ENCODE measurements at regions not wholly inside any gene's neighbourhood (a gene's known extent, or its start where the extent isn't known, plus 50 kb on each side); places are given as distances from the start of the nearest gene placed in this dataset.
A peak's percentile ranks its signal among the peaks of the same experiment; 100 is the strongest.

DNA sequence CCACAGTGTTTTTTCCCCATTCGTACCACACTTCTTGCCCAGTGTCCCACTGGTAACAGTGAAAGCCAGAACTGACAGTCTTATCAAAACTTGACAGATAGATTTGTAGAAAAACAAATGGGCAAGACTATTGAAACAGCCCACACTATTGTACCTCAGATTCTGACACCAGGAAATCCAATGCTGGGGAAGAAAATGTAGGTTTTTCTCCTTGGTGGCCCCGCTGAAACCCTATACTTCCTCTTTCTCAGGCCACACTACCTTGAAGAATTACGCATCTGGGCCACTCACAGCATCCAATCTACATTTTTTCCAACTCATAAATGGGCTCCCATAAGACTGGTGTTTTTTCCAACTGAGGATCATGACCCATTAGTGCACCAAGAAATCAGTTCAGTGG, 90.9 kb upstream of the HDDC2 start:
- WGBS (ENCODE audit: extremely low coverage, insufficient coverage, low lambda C conversion rate): no CpG with 5 or more reads among the region's 3 CpGs
- H3K23ac ChIP-seq (ENCODE audit: low read length): no peak overlapping the region
- H3K79me2 ChIP-seq (ENCODE audit: control insufficient read depth, insufficient read depth, low read length): no peaks in the 10 kb centered on the region
- H2BK120ac ChIP-seq (ENCODE audit: low read depth, low read length): peak overlapping the region; percentile 49
- H3K4me1 ChIP-seq (ENCODE audit: control insufficient read depth, low read depth, low read length): peaks cover 2% of the 10 kb centered on the region
- peak overlapping the region; percentile 86 for H2BK15ac ChIP-seq (replicated peaks; ENCODE audit: low read depth)
- H3K36me3 ChIP-seq (ENCODE audit: control insufficient read depth, insufficient read depth, low read length): no peaks in the 10 kb centered on the region
- no peak overlapping the region for H3K4me2 ChIP-seq (ENCODE audit: low read length)
- DNase-seq: no peak
- H4K8ac ChIP-seq (ENCODE audit: low read depth, low read length): no peak overlapping the region
- no peak overlapping the region for H3K27ac ChIP-seq (ENCODE audit: low read depth, low read length)
- no peak overlapping the region for H4K5ac ChIP-seq (ENCODE audit: low read length)
- H3K79me1 ChIP-seq (ENCODE audit: low read length): no peaks in the 10 kb centered on the region
- no peak overlapping the region for H2BK5ac ChIP-seq (ENCODE audit: low read length)
- peak overlapping the region; percentile 15 for H3K56ac ChIP-seq (ENCODE audit: low read length)
- H3K27me3 ChIP-seq (ENCODE audit: insufficient read depth, low read length, poor library complexity): no peaks in the 10 kb centered on the region
- H3K4ac ChIP-seq (ENCODE audit: low read depth, low read length): no peak overlapping the region
- no peak overlapping the region for H3K18ac ChIP-seq (ENCODE audit: low read length)
- H3K4me3 ChIP-seq (ENCODE audit: low read length): no peak overlapping the region
- no peak overlapping the region for H3K9ac ChIP-seq (ENCODE audit: low read length)
- no peak overlapping the region for H2AK5ac ChIP-seq (ENCODE audit: low read length)

DNA sequence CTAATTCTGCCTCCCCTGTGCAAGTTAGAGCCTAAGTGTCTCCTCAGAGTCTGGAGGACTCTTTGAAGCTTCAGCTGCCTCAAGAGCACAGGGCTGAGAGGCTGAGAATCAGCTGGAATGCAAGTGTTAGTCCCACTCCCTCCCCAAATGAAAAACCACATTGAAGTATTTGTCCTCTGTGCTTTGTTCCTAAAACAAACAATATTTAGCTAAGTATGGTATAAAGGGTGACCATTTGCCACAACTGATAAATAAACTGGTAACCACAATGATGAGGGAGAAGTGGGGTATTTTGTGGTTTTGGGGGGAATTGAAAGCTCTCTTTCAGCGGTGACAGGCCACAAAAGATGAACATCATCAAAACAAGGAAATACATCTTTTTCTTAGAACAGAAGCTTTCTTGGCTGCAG, 91.7 kb upstream of the HDDC2 start:
- Histone ChIP-seq H3K36me3 (ENCODE audit: control insufficient read depth, insufficient read depth, low read length) (no peaks in the 10 kb centered on the region), H2AK5ac (ENCODE audit: low read length) (no peak overlapping the region), H2BK120ac (ENCODE audit: low read depth, low read length) (no peak overlapping the region), H3K79me2 (ENCODE audit: control insufficient read depth, insufficient read depth, low read length) (no peaks in the 10 kb centered on the region), H4K5ac (ENCODE audit: low read length) (no peak overlapping the region), H4K8ac (ENCODE audit: low read depth, low read length) (no peak overlapping the region), H3K23ac (ENCODE audit: low read length) (no peak overlapping the region), H2BK5ac (ENCODE audit: low read length) (no peak overlapping the region), H3K27me3 (ENCODE audit: insufficient read depth, low read length, poor library complexity) (no peaks in the 10 kb centered on the region), H2BK15ac (replicated peaks; ENCODE audit: low read depth) (no peak overlapping the region), H3K9ac (ENCODE audit: low read length) (no peak overlapping the region), H3K4me3 (ENCODE audit: low read length) (no peak overlapping the region), H3K27ac (ENCODE audit: low read depth, low read length) (no peak overlapping the region), H3K4me2 (ENCODE audit: low read length) (no peak overlapping the region), H3K18ac (ENCODE audit: low read length) (no peak overlapping the region), H3K4me1 (ENCODE audit: control insufficient read depth, low read depth, low read length) (peaks cover 2% of the 10 kb centered on the region), H3K56ac (ENCODE audit: low read length) (no peak overlapping the region), H3K4ac (ENCODE audit: low read depth, low read length) (no peak overlapping the region), H3K79me1 (ENCODE audit: low read length) (no peaks in the 10 kb centered on the region)
- no CpG with 5 or more reads among the region's 1 CpG for WGBS (ENCODE audit: extremely low coverage, insufficient coverage, low lambda C conversion rate)
- DNase-seq: no peak

DNA sequence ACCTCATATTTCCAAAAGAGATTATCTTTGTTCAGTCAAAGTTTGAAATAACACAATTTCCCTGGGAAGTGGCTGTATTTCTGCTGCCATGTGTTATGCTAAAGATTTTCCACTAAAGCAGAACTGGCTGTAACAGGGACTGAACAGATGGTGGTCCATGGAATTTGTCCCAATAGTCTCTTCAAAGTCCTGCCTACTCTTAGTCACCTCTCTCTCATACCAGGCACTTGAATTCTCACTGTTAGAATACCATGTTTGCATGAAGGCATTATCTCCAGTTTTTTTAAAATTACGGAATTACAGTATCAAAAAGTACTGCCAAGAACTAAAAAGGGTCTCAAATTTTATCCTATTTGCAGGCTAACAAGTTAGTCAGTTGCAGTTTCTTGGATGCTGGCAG, 105.0 kb upstream of the HDDC2 start:
- Histone ChIP-seq H3K4me2 (ENCODE audit: low read length) (no peak overlapping the region), H3K27ac (ENCODE audit: low read depth, low read length) (no peak overlapping the region), H3K27me3 (ENCODE audit: insufficient read depth, low read length, poor library complexity) (no peaks in the 10 kb centered on the region), H2AK5ac (ENCODE audit: low read length) (no peak overlapping the region), H2BK15ac (replicated peaks; ENCODE audit: low read depth) (no peak overlapping the region), H3K79me2 (ENCODE audit: control insufficient read depth, insufficient read depth, low read length) (no peaks in the 10 kb centered on the region), H3K4ac (ENCODE audit: low read depth, low read length) (no peak overlapping the region), H3K79me1 (ENCODE audit: low read length) (no peaks in the 10 kb centered on the region), H4K5ac (ENCODE audit: low read length) (no peak overlapping the region), H3K4me1 (ENCODE audit: control insufficient read depth, low read depth, low read length) (no peaks in the 10 kb centered on the region), H3K18ac (ENCODE audit: low read length) (no peak overlapping the region), H3K4me3 (ENCODE audit: low read length) (no peak overlapping the region), H2BK120ac (ENCODE audit: low read depth, low read length) (no peak overlapping the region), H3K23ac (ENCODE audit: low read length) (no peak overlapping the region), H2BK5ac (ENCODE audit: low read length) (no peak overlapping the region), H4K8ac (ENCODE audit: low read depth, low read length) (no peak overlapping the region), H3K36me3 (ENCODE audit: control insufficient read depth, insufficient read depth, low read length) (no peaks in the 10 kb centered on the region), H3K56ac (ENCODE audit: low read length) (no peak overlapping the region), H3K9ac (ENCODE audit: low read length) (no peak overlapping the region)
- no CpG with 5 or more reads among the region's 1 CpG for WGBS (ENCODE audit: extremely low coverage, insufficient coverage, low lambda C conversion rate)
- no peak for DNase-seq

DNA sequence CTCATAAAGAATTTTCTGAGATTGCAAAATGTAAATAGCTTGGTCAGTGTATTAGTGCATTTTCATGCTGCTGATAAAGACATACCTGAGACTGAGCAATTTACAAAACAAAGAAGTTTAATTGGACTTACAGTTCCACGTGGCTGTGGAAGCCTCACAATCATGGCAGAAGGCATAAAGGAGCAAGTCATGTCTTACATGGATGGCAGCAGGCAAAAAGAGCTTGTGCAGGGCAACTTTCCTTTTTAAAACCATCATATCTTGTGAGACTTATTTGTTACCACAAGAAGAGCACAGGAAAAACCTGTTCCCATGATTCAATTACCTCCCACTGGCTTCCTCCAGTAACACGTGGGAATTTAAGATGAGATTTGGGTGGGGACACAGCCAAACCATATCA, 112.7 kb upstream of the HDDC2 start:
- no peak overlapping the region for H3K4me3 ChIP-seq (ENCODE audit: low read length)
- H3K56ac ChIP-seq (ENCODE audit: low read length): no peak overlapping the region
- H3K18ac ChIP-seq (ENCODE audit: low read length): no peak overlapping the region
- H3K27ac ChIP-seq (ENCODE audit: low read depth, low read length): no peak overlapping the region
- no peaks in the 10 kb centered on the region for H3K79me1 ChIP-seq (ENCODE audit: low read length)
- H3K9ac ChIP-seq (ENCODE audit: low read length): no peak overlapping the region
- no peak overlapping the region for H3K4me2 ChIP-seq (ENCODE audit: low read length)
- H2BK120ac ChIP-seq (ENCODE audit: low read depth, low read length): no peak overlapping the region
- no peak overlapping the region for H4K5ac ChIP-seq (ENCODE audit: low read length)
- H2AK5ac ChIP-seq (ENCODE audit: low read length): no peak overlapping the region
- no peaks in the 10 kb centered on the region for H3K27me3 ChIP-seq (ENCODE audit: insufficient read depth, low read length, poor library complexity)
- H3K4me1 ChIP-seq (ENCODE audit: control insufficient read depth, low read depth, low read length): no peaks in the 10 kb centered on the region
- H3K36me3 ChIP-seq (ENCODE audit: control insufficient read depth, insufficient read depth, low read length): no peaks in the 10 kb centered on the region
- no peak overlapping the region for H3K23ac ChIP-seq (ENCODE audit: low read length)
- H2BK5ac ChIP-seq (ENCODE audit: low read length): no peak overlapping the region
- H2BK15ac ChIP-seq (replicated peaks; ENCODE audit: low read depth): no peak overlapping the region
- no peak overlapping the region for H3K4ac ChIP-seq (ENCODE audit: low read depth, low read length)
- no peaks in the 10 kb centered on the region for H3K79me2 ChIP-seq (ENCODE audit: control insufficient read depth, insufficient read depth, low read length)
- no peak for DNase-seq
- no peak overlapping the region for H4K8ac ChIP-seq (ENCODE audit: low read depth, low read length)
- WGBS (ENCODE audit: extremely low coverage, insufficient coverage, low lambda C conversion rate): no CpG with 5 or more reads among the region's 2 CpGs

DNA sequence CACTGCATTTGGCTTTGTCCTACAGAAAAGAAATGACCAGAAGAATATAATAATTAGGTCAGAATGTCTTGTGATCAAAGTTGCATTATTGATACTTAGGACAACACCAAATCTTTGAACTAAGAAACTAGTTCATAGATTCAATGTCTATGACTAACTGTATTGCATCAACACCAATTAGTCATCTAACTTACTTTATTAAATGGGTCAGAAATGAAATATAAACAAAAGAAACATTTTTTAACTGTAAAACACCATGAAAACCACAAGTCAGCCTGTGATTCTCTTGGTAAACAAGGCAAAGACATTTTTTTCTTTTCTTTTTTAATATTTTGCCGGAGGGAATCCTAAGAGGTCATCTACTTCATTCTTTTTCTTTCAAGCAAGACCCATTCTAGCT, 114.1 kb upstream of the HDDC2 start:
- Histone ChIP-seq H2AK5ac (ENCODE audit: low read length) (no peak overlapping the region), H3K4ac (ENCODE audit: low read depth, low read length) (no peak overlapping the region), H2BK15ac (replicated peaks; ENCODE audit: low read depth) (no peak overlapping the region), H3K4me1 (ENCODE audit: control insufficient read depth, low read depth, low read length) (peaks cover under 1% of the 10 kb centered on the region), H3K18ac (ENCODE audit: low read length) (no peak overlapping the region), H2BK5ac (ENCODE audit: low read length) (no peak overlapping the region), H4K8ac (ENCODE audit: low read depth, low read length) (no peak overlapping the region), H3K23ac (ENCODE audit: low read length) (no peak overlapping the region), H4K5ac (ENCODE audit: low read length) (no peak overlapping the region), H3K56ac (ENCODE audit: low read length) (no peak overlapping the region), H3K4me2 (ENCODE audit: low read length) (no peak overlapping the region), H3K27me3 (ENCODE audit: insufficient read depth, low read length, poor library complexity) (no peaks in the 10 kb centered on the region), H3K79me1 (ENCODE audit: low read length) (no peaks in the 10 kb centered on the region), H2BK120ac (ENCODE audit: low read depth, low read length) (no peak overlapping the region), H3K4me3 (ENCODE audit: low read length) (no peak overlapping the region), H3K79me2 (ENCODE audit: control insufficient read depth, insufficient read depth, low read length) (no peaks in the 10 kb centered on the region), H3K9ac (ENCODE audit: low read length) (no peak overlapping the region), H3K27ac (ENCODE audit: low read depth, low read length) (no peak overlapping the region), H3K36me3 (ENCODE audit: control insufficient read depth, insufficient read depth, low read length) (no peaks in the 10 kb centered on the region)
- DNase-seq: no peak
- WGBS (ENCODE audit: extremely low coverage, insufficient coverage, low lambda C conversion rate): no CpG with 5 or more reads among the region's 1 CpG

DNA sequence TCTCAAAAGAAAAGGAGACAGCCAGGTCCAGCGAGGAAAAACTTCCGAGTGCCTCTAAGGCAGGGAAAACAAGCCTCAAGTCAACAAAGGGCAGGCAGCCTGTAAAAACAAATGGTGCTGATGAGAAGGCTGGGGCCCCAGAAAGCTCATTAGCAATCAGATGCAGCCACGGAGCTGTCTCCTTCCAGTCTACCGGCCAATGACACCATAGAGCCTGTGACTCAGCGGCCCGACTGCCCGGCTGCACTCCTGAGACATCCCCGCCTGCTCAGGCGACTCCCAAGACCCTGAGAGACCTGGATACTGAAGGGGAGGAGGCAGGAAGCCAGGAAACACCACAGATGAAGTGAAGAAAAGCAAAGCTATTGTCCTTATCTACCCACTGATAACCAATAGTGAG, 120.1 kb upstream of the HDDC2 start:
- H3K9ac ChIP-seq (ENCODE audit: low read length): peak overlapping the region; percentile 33
- no peak overlapping the region for H3K23ac ChIP-seq (ENCODE audit: low read length)
- peak overlapping the region; percentile 72 for H3K27ac ChIP-seq (ENCODE audit: low read depth, low read length)
- no peak overlapping the region for H4K8ac ChIP-seq (ENCODE audit: low read depth, low read length)
- peak overlapping the region; percentile 88 for H3K18ac ChIP-seq (ENCODE audit: low read length)
- H3K27me3 ChIP-seq (ENCODE audit: insufficient read depth, low read length, poor library complexity): no peaks in the 10 kb centered on the region
- H3K4me3 ChIP-seq (ENCODE audit: low read length): no peak overlapping the region
- H3K4ac ChIP-seq (ENCODE audit: low read depth, low read length): no peak overlapping the region
- H4K5ac ChIP-seq (ENCODE audit: low read length): no peak overlapping the region
- peak overlapping the region; percentile 24 for H2BK5ac ChIP-seq (ENCODE audit: low read length)
- no peak overlapping the region for H2AK5ac ChIP-seq (ENCODE audit: low read length)
- H3K4me2 ChIP-seq (ENCODE audit: low read length): no peak overlapping the region
- H3K36me3 ChIP-seq (ENCODE audit: control insufficient read depth, insufficient read depth, low read length): no peaks in the 10 kb centered on the region
- H2BK15ac ChIP-seq (replicated peaks; ENCODE audit: low read depth): no peak overlapping the region
- H2BK120ac ChIP-seq (ENCODE audit: low read depth, low read length): no peak overlapping the region
- no CpG with 5 or more reads among the region's 9 CpGs for WGBS (ENCODE audit: extremely low coverage, insufficient coverage, low lambda C conversion rate)
- no peaks in the 10 kb centered on the region for H3K79me1 ChIP-seq (ENCODE audit: low read length)
- peak; percentile 99 for DNase-seq
- peaks cover 7% of the 10 kb centered on the region for H3K4me1 ChIP-seq (ENCODE audit: control insufficient read depth, low read depth, low read length)
- H3K56ac ChIP-seq (ENCODE audit: low read length): peak overlapping the region; percentile 73
- no peaks in the 10 kb centered on the region for H3K79me2 ChIP-seq (ENCODE audit: control insufficient read depth, insufficient read depth, low read length)
